HG03432 (cell line): ENCODE measurements at regions not wholly inside any gene's neighbourhood (a gene's known extent, or its start where the extent isn't known, plus 50 kb on each side); places are given as distances from the start of the nearest gene placed in this dataset.
"Not testable (repeated sequence)": the region's sequence is repeated elsewhere in the genome, so short reads cannot be mapped to it uniquely, and the experiment has no call there.

Experiments used
- ATAC-seq: cut with Tn5 transposase; IDR thresholded peaks from one replicate; pipeline ENCODE4 v1.9.1; 2021; ENCODE audit warnings: mild to moderate bottlenecking, moderate library complexity; ENCODE audit not compliant: unreplicated experiment

- ATAC-seq: no peak
Observed at GRCh38 chrX:145393702-145394235, 146.5 kb downstream of the SPANXN1 start.

- no peak for ATAC-seq
Observed at GRCh38 chrX:145394344-145394743, 147.0 kb downstream of the SPANXN1 start.

GRCh38 chrX:145396612-145397011 lies 149.3 kb downstream of the SPANXN1 start:
- ATAC-seq: no peak

- ATAC-seq: peak; percentile 49
Observed at GRCh38 chrX:145405012-145405411, 157.7 kb downstream of the SPANXN1 start.

GRCh38 chrX:145410622-145411021 lies 163.3 kb downstream of the SPANXN1 start:
- no peak for ATAC-seq

GRCh38 chrX:145436211-145436610 lies 188.9 kb downstream of the SPANXN1 start:
- not testable (repeated sequence) for ATAC-seq

GRCh38 chrX:145464650-145465049 lies 217.3 kb downstream of the SPANXN1 start:
- no peak for ATAC-seq

- ATAC-seq: no peak
Observed at GRCh38 chrX:145475725-145476124, 228.4 kb downstream of the SPANXN1 start.

- no peak for ATAC-seq
Observed at GRCh38 chrX:145484740-145485139, 237.4 kb downstream of the SPANXN1 start.

- no peak for ATAC-seq
Observed at GRCh38 chrX:145502670-145503069, 255.4 kb downstream of the SPANXN1 start.

- no peak for ATAC-seq
Observed at GRCh38 chrX:145506214-145506613, 258.9 kb downstream of the SPANXN1 start.

- no peak for ATAC-seq
Observed at GRCh38 chrX:145524931-145525330, 277.6 kb downstream of the SPANXN1 start.

GRCh38 chrX:145532176-145532780 lies 285.0 kb downstream of the SPANXN1 start:
- no peak for ATAC-seq

GRCh38 chrX:145533534-145533933 lies 284.1 kb upstream of the SLITRK2 start:
- ATAC-seq: no peak

- ATAC-seq: no peak
Observed at GRCh38 chrX:145549496-145549895, 268.1 kb upstream of the SLITRK2 start.

- ATAC-seq: no peak
Observed at GRCh38 chrX:145552643-145553042, 265.0 kb upstream of the SLITRK2 start.

GRCh38 chrX:145553702-145554101 lies 263.9 kb upstream of the SLITRK2 start:
- ATAC-seq: no peak

GRCh38 chrX:145563159-145563558 lies 254.5 kb upstream of the SLITRK2 start:
- ATAC-seq: no peak

- no peak for ATAC-seq
Observed at GRCh38 chrX:145609951-145610511, 207.6 kb upstream of the SLITRK2 start.

GRCh38 chrX:145613894-145614293 lies 203.7 kb upstream of the SLITRK2 start:
- no peak for ATAC-seq

- no peak for ATAC-seq
Observed at GRCh38 chrX:145620666-145621065, 197.0 kb upstream of the SLITRK2 start.

GRCh38 chrX:145623453-145623852 lies 194.2 kb upstream of the SLITRK2 start:
- no peak for ATAC-seq

GRCh38 chrX:145630081-145630480 lies 187.5 kb upstream of the SLITRK2 start:
- ATAC-seq: no peak
